Pancreas (tissue), 10 donors: ENCODE measurements at regions not wholly inside any gene's neighbourhood (a gene's known extent, or its start where the extent isn't known, plus 50 kb on each side); places are given as distances from the start of the nearest gene placed in this dataset.

Experiments
- ATAC-seq, 4 donors: fragments of 200-7000 bp; cut with Tn5 transposase; one replicate each; pipeline versions ENCODE4 v1.8.0 to v1.9.1; 2020; ENCODE audit warnings: mild to moderate bottlenecking in 4 of 4, moderate library complexity in 4 of 4
- DNase-seq, 6 donors: peaks; one replicate each; pipeline ENCODE4 v3.0.0-alpha.2; 2020
- FAIRE-seq: peaks from 2 replicates; lab custom pipeline; 2012; peaks lifted over from hg19 to GRCh38; lab: Jason Lieb, UNC
- H3K27ac ChIP-seq, 4 donors: fragments of 200-600 bp; sonication (generic); 1 replicate in 3 of 4; 2 replicates in 1 of 4; pipeline versions ENCODE4 v1.5.0 to v1.8.0; 2020
- H3K27me3 ChIP-seq, 4 donors: fragments of 200-600 bp; one replicate each; pipeline ENCODE4 v1.8.0; 2021
- H3K36me3 ChIP-seq, 3 donors: fragments of 200-600 bp; sonication (generic) in 1 of 3; one replicate each; pipeline versions ENCODE4 v1.5.0 to v1.8.0; 2020 to 2021
- H3K4me1 ChIP-seq, 3 donors: fragments of 200-600 bp; one replicate each; pipeline ENCODE4 v1.8.0; 2021
- H3K4me3 ChIP-seq, 4 donors: fragments of 200-600 bp; sonication (generic) in 2 of 4; one replicate each; pipeline versions ENCODE4 v1.5.0 to v1.8.0; 2020 to 2021
- H3K9me3 ChIP-seq, 4 donors: fragments of 200-600 bp; one replicate each; pipeline ENCODE4 v1.8.0; 2021
- WGBS, 2 donors: extraction: QIAGEN DNeasy Blood & Tissue Kit; methylation state at CpG; one replicate each; pipeline ENCODE4 v1.1.7; 2013; 5-methylcytosine and 5-hydroxymethylcytosine counted together
- intact Hi-C, 3 donors: fragments of 100-400 bp; cut with DNase I; formaldehyde crosslinking; loops; one replicate each; pipeline versions ENCODE4 v1.11.1 to v1.14.2; 2022
- TF ChIP-seq, protein P1 (sequence below), 4 donors: fragments of 200-600 bp; sonication (generic) in 3 of 4; IDR thresholded peaks; one replicate each; pipeline versions ENCODE4 v1.5.0 to v1.8.0; 2021; ENCODE audit warnings: antibody characterized with exemption in 4 of 4
- donor health status: healthy with polysubstance abuse.
- donor health status: DM: no; HTN: no; CAD: no; lungs with moderate emphysema.
- donor health status: DM: no; HTN: no; CAD: no.
- donor health status: control.
- donor health status: control.
- donor health status: Bipolar disorder and iron deficiency.
- donor health status: DM: yes; HTN: yes; CAD: no.
- donor health status: DM: no; HTN: no; CAD: no.
- donor health status: DM: no; HTN: no; CAD: no.
- donor health status: DM: yes; HTN: yes; CAD: no.

DNA sequence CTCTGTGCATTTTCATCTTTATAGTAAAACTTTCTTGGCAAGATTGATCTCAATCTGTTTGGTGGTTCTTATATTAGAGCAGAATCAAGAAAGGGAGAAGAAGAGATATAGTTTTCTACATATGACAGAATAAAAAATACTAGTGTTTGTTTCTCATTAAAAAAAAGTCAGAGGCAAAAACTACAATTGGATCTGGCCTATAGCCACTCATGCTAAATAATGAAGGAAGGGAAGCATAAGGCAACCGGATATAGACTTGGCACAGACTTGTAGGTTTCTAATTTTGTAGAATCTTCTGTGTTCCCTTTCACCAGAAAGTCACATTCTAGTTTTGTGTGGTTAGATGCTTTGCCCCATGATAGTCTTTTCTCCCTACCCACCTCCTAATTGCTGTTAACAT, 306.2 kb downstream of the PIK3R1 start:
- H3K27me3 ChIP-seq, result no peaks in the 10 kb centered on the region
- H3K36me3 ChIP-seq, result no peaks in the 10 kb centered on the region
- H3K9me3 ChIP-seq, result no peaks in the 10 kb centered on the region
- WGBS, 2 donors, result 63 to 68% methylated on average over 1 of the region's 1 CpG
- FAIRE-seq (no peak), ATAC-seq (no peak), DNase-seq (no peak)
- intact Hi-C loops, result no loop called here
- TF ChIP-seq, protein P1, sequence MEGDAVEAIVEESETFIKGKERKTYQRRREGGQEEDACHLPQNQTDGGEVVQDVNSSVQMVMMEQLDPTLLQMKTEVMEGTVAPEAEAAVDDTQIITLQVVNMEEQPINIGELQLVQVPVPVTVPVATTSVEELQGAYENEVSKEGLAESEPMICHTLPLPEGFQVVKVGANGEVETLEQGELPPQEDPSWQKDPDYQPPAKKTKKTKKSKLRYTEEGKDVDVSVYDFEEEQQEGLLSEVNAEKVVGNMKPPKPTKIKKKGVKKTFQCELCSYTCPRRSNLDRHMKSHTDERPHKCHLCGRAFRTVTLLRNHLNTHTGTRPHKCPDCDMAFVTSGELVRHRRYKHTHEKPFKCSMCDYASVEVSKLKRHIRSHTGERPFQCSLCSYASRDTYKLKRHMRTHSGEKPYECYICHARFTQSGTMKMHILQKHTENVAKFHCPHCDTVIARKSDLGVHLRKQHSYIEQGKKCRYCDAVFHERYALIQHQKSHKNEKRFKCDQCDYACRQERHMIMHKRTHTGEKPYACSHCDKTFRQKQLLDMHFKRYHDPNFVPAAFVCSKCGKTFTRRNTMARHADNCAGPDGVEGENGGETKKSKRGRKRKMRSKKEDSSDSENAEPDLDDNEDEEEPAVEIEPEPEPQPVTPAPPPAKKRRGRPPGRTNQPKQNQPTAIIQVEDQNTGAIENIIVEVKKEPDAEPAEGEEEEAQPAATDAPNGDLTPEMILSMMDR (IDR thresholded peaks at IDR 0.05), result no peak
- H3K27ac ChIP-seq, result no peak overlapping the region
- no peaks in the 10 kb centered on the region for H3K4me1 ChIP-seq
- no peak overlapping the region for H3K4me3 ChIP-seq

DNA sequence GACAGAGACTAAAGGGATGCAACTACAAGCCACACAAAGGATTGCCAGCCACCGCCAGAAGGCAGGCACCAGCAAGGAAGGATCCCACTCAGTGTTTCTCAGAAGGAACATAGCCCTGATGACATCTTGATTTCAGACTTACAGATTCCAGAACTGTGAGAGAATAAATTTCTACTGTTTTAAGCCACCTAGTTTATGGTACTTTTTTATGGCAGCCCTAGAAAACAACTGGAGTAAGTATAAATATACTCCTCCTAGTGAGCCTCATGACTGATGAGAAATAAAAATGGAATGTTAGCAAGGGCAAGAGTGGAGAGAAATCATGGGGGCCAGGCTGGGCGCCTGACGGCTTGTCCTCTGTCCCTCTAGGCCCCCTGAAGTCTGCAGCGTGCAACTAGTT, 307.3 kb downstream of the PIK3R1 start:
- WGBS, 2 donors, result 93 to 94% methylated on average over 4 of the region's 4 CpGs
- H3K36me3 ChIP-seq, result no peaks in the 10 kb centered on the region
- intact Hi-C loops, result no loop called here
- H3K4me3 ChIP-seq, result no peak overlapping the region
- H3K9me3 ChIP-seq, result no peaks in the 10 kb centered on the region
- H3K27ac ChIP-seq, result no peak overlapping the region
- no peak for DNase-seq
- no peaks in the 10 kb centered on the region for H3K4me1 ChIP-seq
- ATAC-seq, result no peak
- no peak for FAIRE-seq
- TF ChIP-seq, protein P1 (IDR thresholded peaks at IDR 0.05), result no peak
- no peaks in the 10 kb centered on the region for H3K27me3 ChIP-seq

DNA sequence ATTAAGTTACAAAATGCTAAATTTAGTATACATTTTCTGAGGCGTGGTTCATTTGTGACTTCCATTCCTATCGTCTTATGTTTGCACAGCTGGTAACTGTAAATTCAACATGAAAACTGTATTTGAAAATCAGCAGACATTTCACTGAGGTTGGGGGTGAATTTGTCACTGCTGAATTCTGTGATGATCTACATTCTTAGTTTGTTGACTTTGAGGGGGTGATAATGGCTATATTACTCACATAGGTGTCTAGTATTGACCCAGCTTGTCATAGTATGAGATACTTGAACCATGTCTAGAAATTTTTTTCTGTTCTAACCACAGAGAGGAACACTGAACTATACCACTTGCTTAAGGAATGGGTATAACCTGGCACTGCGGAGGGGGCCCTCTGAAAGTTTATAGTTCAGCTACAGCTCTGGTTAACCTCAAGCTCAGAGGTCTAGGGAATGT, 313.3 kb downstream of the PIK3R1 start:
- no peak for FAIRE-seq
- Histone ChIP-seq H3K9me3 (no peaks in the 10 kb centered on the region), H3K36me3 (no peaks in the 10 kb centered on the region), H3K4me3 (no peak overlapping the region), H3K4me1 (peaks cover 7 to 11% (median 9%) of the 10 kb centered on the region in 3 donors), H3K27ac (no peak overlapping the region), H3K27me3 (no peaks in the 10 kb centered on the region)
- intact Hi-C loops, result no loop called here
- TF ChIP-seq, protein P1 (IDR thresholded peaks at IDR 0.05), result no peak
- no peak for ATAC-seq
- DNase-seq, result no peak
- 69 to 70% methylated on average over 3 of the region's 3 CpGs for WGBS, 2 donors

DNA sequence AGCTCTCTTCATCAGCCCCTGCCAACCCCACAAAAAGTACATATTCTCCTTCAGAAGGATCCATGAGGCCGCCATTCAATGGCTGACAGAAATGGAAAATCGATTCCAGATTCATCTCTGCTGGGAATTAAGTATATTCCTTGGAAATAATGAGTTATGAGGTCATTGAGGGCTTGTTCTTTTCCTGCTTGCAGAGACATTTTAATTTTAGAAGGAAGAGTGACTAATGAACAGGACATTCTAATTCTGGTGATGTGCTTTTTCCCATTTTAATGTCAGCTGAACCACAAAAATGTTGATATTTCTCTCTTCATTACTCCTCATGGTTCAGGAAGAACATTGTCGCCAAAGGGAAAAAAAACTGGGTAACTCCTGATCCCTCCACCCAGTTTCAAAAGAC, 314.0 kb downstream of the PIK3R1 start:
- ATAC-seq (no peak), FAIRE-seq (no peak), DNase-seq (no peak)
- no peaks in the 10 kb centered on the region for H3K27me3 ChIP-seq
- H3K27ac ChIP-seq, result no peak overlapping the region
- no peaks in the 10 kb centered on the region for H3K9me3 ChIP-seq
- intact Hi-C loops, result no loop called here
- no peak overlapping the region for H3K4me3 ChIP-seq
- H3K4me1 ChIP-seq, result peaks cover 9 to 15% (median 11%) of the 10 kb centered on the region in 3 donors
- 80 to 88% methylated on average over 3 of the region's 3 CpGs for WGBS, 2 donors
- no peaks in the 10 kb centered on the region for H3K36me3 ChIP-seq
- TF ChIP-seq, protein P1 (IDR thresholded peaks at IDR 0.05), result no peak

DNA sequence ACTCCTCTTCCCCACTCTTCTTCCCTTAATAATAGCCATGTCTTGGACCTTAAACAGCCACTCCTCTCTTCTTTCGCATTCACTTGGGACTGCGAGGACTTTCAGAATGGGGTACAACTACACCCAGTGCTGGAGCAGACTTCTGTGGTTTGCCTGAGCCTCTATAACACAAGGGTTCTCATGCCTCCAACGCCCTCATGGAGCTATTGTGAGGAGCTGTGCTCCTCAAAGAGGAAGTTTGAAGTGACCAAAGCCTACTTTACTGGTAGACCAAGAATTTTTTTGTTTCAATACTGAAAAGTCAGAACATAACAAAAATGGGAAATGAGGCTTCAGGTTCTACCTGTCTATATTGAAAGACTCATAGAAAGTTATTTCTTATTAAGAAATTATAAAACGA, 316.4 kb downstream of the PIK3R1 start:
- FAIRE-seq, result no peak
- 81 to 83% methylated on average over 4 of the region's 4 CpGs for WGBS, 2 donors
- intact Hi-C loops, result no loop called here
- Histone ChIP-seq H3K4me1 (peaks cover 9 to 15% (median 11%) of the 10 kb centered on the region in 3 donors), H3K4me3 (no peak overlapping the region), H3K36me3 (no peaks in the 10 kb centered on the region), H3K27ac (no peak overlapping the region), H3K9me3 (no peaks in the 10 kb centered on the region), H3K27me3 (no peaks in the 10 kb centered on the region)
- TF ChIP-seq, protein P1 (IDR thresholded peaks at IDR 0.05), result no peak
- ATAC-seq, result no peak
- no peak for DNase-seq
